ENCODE measurements at regions not wholly inside any gene's neighbourhood (a gene's known extent, or its start where the extent isn't known, plus 50 kb on each side); places are given as distances from the start of the nearest gene placed in this dataset.

- intact Hi-C loops (cut with DNase I) = no loop called here
- TF ChIP-seq CTCF (IDR thresholded peaks at IDR 0.05) = no peak
- ATAC-seq = no peak
Measured at GRCh38 chr14:53652068-53652467, 304.6 kb downstream of the BMP4 start.

GRCh38 chr14:53651096-53651740 lies 305.4 kb downstream of the BMP4 start:
- no peaks in the 10 kb centered on the region for H3K27me3 ChIP-seq
- no peak overlapping the region for H3K4me3 ChIP-seq
- no peaks in the 10 kb centered on the region for H3K4me1 ChIP-seq
- intact Hi-C loops (cut with DNase I) = no loop called here
- H3K9me3 ChIP-seq = no peaks in the 10 kb centered on the region
- DNase-seq = no peak
- TF ChIP-seq CTCF (IDR thresholded peaks at IDR 0.05) = no peak
- no peaks in the 10 kb centered on the region for H3K36me3 ChIP-seq
- no peak overlapping the region for H3K27ac ChIP-seq
- ATAC-seq = no peak

More at GRCh38 chr14:53652068-53652467, 304.6 kb downstream of the BMP4 start:
- no peaks in the 10 kb centered on the region for H3K4me1 ChIP-seq
- no peak overlapping the region for H3K27ac ChIP-seq
- no peaks in the 10 kb centered on the region for H3K36me3 ChIP-seq
- H3K27me3 ChIP-seq = no peaks in the 10 kb centered on the region
- no peaks in the 10 kb centered on the region for H3K9me3 ChIP-seq
- no peak for DNase-seq
- no peak overlapping the region for H3K4me3 ChIP-seq

GRCh38 chr14:53646925-53647324 lies 309.7 kb downstream of the BMP4 start:
- Histone ChIP-seq H3K36me3 (no peaks in the 10 kb centered on the region), H3K9me3 (no peaks in the 10 kb centered on the region), H3K27ac (no peak overlapping the region), H3K4me1 (no peaks in the 10 kb centered on the region), H3K27me3 (no peaks in the 10 kb centered on the region), H3K4me3 (no peak overlapping the region)
- DNase-seq (no peak), ATAC-seq (no peak)
- no peak for TF ChIP-seq CTCF (IDR thresholded peaks at IDR 0.05)
- intact Hi-C loops (cut with DNase I) = no loop called here

- H3K27me3 ChIP-seq = no peaks in the 10 kb centered on the region
- no peak for TF ChIP-seq CTCF (IDR thresholded peaks at IDR 0.05)
- DNase-seq (no peak), ATAC-seq (no peak)
- H3K4me1 ChIP-seq = no peaks in the 10 kb centered on the region
- no peaks in the 10 kb centered on the region for H3K36me3 ChIP-seq
- no peak overlapping the region for H3K27ac ChIP-seq
- intact Hi-C loops (cut with DNase I) = no loop called here
- H3K9me3 ChIP-seq = no peaks in the 10 kb centered on the region
- no peak overlapping the region for H3K4me3 ChIP-seq
Measured at GRCh38 chr14:53640695-53641094, 315.9 kb downstream of the BMP4 start.

GRCh38 chr14:53638966-53639365 lies 317.7 kb downstream of the BMP4 start:
- no peaks in the 10 kb centered on the region for H3K4me1 ChIP-seq
- intact Hi-C loops (cut with DNase I) = no loop called here
- H3K27ac ChIP-seq = no peak overlapping the region
- no peak for TF ChIP-seq CTCF (IDR thresholded peaks at IDR 0.05)
- H3K9me3 ChIP-seq = no peaks in the 10 kb centered on the region
- ATAC-seq (no peak), DNase-seq (no peak)
- H3K36me3 ChIP-seq = no peaks in the 10 kb centered on the region
- H3K27me3 ChIP-seq = no peaks in the 10 kb centered on the region
- no peak overlapping the region for H3K4me3 ChIP-seq

GRCh38 chr14:53634793-53635192 lies 321.8 kb downstream of the BMP4 start:
- TF ChIP-seq CTCF (IDR thresholded peaks at IDR 0.05) = no peak
- Histone ChIP-seq H3K27ac (no peak overlapping the region), H3K9me3 (no peaks in the 10 kb centered on the region), H3K4me3 (no peak overlapping the region), H3K4me1 (peaks cover 5% of the 10 kb centered on the region), H3K36me3 (no peaks in the 10 kb centered on the region), H3K27me3 (no peaks in the 10 kb centered on the region)
- intact Hi-C loops (cut with DNase I) = no loop called here
- ATAC-seq = no peak
- no peak for DNase-seq

Measured in upper lobe of right lung (tissue), 1 donor.